Activated CD8-positive, alpha-beta memory T cell treated with anti-CD3 and anti-CD28 coated beads for 4 hours (primary cell): ENCODE measurements at regions not wholly inside any gene's neighbourhood (a gene's known extent, or its start where the extent isn't known, plus 50 kb on each side); places are given as distances from the start of the nearest gene placed in this dataset.
A peak's percentile ranks its signal among the peaks of the same experiment; 100 is the strongest.

Experiments used
- DNase-seq, 2 donors: peaks; one replicate each; pipeline ENCODE4 v3.0.0-alpha.2; 2020; ENCODE audit warnings: low read depth in 2 of 2

DNA sequence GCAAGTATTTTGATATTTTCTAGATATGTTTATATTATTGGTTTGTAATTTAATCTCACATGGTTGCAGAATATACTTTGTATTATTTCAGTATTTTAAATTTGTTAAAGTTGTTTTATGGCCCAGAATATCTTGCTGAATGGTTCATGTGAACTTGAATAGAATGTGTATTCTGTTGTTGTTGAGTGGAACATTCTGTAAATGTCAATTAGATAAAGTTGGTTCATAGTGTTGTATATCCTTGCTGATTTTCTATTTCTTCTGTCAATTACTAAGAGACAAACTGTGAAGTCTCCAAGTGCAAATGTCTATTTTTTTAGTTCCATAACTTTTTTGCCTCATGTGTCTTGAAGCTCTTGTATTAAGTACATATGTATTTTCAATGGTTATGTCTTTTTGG lies 411.7 kb downstream of the NPIPA7 start:
- no peak for DNase-seq

DNA sequence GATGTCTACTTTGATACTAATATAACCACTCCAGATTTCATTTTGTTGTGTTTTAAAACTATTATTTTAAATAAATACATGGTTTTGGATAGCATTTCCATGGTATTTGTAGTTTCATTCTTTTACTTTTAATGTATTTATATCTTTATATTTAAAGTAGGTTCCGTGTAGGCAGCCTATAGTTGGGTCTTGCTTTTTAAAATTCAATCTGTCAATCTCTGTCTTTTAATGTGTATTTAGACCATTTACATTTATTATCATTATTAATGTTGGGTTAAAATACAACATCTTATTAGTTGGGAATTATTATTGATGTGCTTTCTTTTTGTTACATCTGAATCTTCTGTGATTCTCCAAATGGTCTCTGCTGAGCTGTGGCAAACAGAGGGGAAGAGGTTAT lies 412.1 kb downstream of the NPIPA7 start:
- DNase-seq: no peak

DNA sequence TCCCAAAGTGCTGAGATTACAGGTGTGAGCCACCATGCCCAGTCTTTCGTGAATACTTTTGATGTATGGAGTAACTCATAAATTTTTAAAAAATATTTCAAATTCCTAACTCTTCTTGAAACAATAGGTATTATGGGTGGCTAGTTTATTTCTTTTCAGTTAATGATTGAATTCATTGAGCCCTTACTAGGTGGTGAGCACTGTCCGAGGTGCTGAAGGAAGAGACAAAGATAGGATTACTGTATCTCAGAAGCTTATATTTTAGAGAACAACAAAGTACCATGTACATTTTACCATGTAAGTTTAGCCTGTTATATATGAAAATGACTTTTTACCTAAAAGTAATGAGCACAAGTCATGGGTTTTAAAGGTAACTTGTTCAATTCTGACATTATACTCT lies 418.3 kb downstream of the NPIPA7 start:
- DNase-seq: no peak

DNA sequence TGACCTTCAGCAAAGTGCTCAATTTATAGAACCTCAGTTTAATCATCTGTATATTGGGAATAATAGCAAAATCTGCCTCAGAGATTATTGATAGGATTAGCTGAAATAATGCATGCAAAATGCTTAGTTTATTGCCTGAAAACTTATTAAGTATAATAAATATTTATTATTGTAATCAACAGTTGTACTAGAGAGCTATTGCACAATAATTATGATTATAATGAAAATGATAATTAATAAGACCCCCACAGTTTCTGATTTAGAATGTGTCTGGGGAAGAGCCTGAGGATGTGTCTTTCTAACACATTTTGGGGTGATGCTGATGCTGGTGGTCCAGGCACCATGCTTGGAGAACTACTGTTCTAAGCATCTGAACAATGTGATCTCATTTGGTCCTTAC lies 419.6 kb downstream of the NPIPA7 start:
- no peak for DNase-seq

DNA sequence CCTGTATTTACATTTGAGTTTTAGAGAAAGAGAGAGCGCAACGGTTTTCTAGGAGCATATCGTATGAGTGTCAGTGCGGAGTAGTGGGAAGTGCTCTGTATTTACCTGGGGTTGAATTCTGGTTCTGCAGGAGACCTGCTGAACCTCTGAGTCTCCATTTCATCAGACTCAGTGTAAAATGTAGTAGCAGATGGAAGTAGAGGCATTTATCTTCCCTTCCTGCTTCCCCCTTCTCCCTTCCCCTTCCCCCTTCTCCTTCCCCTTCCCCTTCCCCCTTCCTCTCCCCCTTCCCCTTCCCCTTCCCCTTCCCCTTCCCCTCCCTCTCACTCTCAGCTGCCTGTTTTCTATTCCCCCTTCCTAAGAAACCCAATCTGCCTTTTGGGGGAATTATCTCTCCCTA lies 426.9 kb downstream of the NPIPA7 start:
- DNase-seq: no peak

DNA sequence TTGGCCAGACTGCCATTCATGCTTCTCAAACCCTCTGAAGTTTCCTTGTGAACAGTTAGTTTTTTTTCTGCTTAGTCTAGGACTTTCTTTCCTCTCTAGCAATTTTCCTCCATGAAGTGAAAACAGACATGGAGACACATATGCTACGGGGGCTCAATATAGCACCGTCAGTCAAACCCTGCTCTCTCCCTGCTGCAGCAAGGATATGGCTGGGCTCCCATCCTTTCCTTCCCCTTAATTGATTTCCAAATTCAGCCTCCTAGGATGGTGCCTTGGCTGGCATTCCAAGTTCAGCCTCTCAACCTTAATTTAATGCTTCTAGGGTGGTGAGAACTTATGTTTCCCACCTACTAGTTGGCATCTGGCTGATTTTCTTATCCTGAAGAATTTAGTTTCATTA lies 436.7 kb downstream of the NPIPA7 start:
- DNase-seq: no peak

DNA sequence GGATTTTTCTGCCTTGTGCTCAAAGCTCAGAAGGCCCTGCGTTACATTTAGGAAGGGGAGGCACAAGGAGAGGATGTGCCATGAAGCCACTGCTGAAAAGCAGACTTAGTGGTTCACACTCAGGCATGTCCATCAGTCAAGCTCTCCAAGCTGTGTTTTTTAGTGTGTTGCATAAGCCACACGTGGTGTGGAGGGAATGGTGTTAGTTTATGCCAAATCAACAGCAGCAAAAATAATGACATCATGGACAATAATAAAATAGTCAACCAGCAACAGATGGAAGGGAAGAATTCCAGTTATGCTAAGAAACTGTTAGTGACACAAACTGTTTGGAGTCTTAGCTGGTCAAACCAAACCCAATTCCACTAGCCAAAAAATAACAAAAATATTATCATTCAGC lies 438.3 kb downstream of the NPIPA7 start:
- no peak for DNase-seq

DNA sequence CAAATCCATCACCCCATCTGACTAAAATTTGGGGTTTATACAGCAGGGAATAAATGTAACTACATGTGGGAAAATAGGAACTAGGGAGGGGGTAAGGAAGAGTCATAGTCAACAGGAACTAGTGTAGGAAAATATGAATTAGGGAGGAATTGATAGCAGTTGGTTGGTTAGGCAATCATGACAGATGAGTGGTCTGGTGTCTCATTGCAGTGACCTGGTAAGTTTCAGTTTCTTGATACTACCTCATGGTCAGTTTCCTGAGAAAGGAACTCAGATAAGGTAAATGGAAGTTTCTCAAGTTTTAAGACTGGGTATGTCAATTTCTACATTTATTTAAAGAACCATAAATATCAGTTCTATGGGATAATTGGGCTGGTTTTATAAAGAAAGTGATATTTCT lies 442.3 kb downstream of the NPIPA7 start:
- no peak for DNase-seq

DNA sequence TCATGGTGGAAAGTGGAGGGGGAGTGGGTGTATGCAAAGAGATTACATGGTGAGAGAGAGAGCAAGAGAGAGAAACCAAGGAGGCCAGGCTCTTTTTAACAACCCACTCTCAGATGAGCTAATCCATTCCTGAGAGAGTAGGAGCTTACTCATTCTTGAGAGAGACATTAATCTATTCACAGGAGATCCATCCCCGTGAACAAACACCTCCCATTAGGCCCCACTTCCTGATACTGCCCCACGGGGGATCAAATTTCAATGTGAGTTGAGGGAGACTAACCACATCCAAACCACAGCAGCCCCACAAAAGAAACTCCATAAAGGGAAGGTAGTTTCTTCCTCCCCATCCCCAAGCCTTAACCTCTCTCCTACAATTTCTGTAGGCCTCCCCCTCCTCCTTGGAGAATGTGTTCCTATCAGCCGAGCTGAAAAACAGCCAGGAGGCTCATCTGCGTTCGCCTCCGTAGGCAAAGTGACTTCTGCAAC lies 450.0 kb downstream of the NPIPA7 start:
- no peak for DNase-seq

DNA sequence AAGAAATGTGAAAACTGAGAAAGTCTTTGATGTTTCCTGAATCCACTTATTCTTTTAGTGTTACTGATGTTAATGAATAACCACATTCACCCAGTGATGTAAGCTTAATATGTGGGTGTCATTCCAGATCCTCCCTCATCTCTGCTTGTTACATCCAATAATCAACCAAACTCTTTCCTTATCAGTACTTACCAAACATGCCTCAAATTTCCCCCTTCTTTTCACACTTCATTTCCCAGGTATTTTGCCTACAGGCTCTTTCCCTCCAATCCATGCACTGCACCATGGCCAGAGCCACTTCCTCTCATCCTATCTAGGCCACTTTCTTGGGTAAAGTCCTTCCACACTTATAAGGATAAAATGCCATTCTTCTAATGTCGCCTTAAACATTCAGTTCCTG lies 451.5 kb downstream of the NPIPA7 start:
- DNase-seq: no peak

DNA sequence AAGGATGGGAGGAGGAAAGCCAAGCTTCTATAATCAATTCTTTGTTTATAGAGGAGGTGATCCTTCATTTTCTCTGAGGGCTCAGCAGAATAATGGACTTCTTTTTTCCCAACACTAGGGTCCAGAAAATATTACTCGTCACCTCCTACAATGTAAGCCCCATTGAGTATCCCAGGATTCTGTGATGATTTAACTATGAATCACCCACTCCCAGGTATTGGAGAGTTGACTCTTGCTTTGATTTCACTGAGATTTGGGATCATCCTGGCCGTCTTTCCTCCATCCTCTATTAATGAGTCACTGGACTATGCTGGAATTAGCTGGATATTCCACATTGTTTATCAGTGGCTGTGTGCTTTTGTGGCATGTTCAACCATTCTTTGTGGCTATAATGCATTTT lies 452.0 kb downstream of the NPIPA7 start:
- no peak for DNase-seq

DNA sequence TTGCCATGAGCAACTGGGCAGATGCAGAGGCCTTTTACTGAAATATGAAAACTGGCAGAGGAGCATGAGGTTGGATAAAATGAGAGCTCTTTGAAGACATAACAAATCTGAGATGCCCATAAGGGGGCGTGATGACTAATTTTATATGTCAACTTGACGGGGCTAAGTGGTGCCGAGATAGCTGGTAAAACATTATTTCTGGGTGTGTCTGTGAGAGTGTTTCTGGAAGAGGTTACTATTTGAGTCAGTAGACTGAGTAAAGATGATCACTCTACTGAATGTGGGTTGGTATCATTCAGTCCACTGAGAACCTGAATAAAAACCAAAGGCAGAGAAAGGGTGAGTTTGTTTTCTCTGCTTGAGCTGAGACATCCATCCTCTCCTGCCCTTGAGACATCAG lies 454.2 kb downstream of the NPIPA7 start:
- no peak for DNase-seq

DNA sequence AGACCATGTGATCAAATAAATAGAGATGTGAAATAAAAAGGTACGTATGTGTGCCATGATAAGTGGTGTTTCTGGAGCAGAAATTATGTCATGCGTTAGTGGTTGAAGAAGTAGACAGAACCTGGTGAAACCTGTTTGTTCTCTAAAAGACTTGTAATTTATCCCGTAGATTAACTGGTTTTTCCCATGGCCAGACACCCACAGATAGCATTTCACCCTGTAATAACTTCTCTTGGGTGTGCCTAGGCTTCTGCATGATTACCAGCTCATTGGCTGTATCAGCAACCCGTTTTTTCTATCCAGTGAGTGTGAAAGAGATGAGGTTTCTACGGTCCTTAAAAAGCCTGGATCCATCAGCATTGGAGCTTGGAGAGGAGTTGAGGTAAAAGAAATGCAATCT lies 471.3 kb downstream of the NPIPA7 start:
- DNase-seq: no peak

DNA sequence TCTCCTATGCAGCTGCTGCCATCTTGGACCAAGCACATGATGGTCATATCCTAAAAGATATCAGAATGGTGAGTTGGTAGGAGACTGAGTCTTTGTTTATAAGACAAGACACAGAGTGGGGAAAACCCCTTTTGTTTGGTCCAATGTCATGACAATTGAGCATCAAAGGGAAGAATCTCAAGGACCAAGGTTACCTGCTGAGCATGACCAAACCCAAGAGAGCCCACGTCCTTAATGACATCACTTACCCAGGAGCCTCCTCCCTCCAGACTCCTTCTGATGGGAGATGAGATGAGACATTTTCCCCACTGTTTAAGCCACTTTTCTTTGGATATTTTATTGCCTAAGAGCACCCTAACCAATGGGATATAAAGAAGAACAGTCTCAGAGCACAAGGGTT lies 478.1 kb downstream of the NPIPA7 start:
- DNase-seq: no peak

DNA sequence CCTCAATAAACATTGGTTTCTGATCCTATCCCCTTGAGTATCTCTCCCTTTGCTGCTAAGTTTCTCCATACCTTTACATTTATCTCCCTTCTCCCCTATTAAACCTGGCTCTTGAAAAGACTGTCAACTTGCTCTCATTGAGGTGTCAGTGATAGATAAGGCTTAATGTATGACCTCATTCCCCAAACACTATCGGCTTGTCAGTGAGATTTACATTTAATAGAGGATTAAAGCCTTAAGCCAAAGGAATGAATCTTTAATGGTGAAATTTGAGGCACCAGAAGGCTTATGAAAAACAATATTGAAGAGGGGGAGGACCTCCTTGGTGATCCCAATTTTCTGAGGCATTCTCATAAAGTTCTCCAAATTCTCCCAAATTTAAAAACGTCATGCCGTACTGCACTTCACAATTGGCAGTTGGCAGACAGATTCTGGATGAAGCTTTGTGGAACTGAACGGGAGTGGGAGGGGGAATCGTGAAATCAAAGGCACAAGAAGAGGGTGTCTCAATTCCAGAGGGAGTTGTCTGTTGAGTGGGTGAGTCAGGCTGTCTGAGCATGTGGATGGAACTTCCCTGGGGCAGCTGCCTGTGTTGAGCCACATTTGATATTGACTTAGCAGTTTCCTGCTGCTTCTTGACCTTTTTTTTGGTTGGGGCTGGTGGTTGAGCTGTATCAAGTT lies 478.8 kb downstream of the NPIPA7 start:
- DNase-seq: no peak

DNA sequence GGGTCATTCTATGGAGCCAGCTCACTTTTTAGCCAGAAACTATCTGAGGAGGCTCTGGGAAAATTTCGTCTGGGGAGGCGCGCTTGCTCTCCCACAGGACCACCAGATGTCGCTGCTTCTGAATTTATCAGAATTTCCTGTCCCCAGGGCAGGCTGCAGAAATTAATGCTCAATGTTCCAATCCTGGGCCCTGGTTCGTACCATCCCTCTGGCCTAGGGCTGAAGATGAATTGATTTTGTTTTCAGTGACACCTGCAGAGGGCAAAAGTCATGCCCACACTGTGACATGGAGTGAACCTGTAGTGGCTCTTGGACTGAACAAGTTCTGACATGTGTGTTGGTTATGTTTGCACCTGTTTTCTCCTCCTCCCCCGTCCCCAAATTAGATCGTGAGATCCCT lies 482.6 kb downstream of the NPIPA7 start:
- peak; percentile 3 for DNase-seq

DNA sequence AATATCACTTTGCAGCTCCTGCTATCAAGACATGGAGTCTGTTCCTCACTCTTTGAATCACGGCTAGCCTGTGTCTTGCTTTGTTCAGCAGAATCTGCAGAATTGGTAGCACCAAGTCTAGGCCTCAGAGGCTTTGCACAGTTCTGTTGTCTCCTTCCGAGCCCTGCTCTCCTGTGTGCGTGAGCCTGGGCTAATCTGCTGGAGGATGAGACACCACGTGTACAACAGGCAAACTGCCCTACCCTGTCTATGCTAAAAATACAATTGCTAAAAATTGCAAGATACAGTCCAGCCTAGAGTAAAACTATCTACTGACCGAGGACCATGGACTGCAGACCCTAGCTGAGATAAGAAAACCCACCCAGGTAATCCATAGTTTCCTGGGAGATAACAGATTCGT lies 484.7 kb downstream of the NPIPA7 start:
- no peak for DNase-seq

DNA sequence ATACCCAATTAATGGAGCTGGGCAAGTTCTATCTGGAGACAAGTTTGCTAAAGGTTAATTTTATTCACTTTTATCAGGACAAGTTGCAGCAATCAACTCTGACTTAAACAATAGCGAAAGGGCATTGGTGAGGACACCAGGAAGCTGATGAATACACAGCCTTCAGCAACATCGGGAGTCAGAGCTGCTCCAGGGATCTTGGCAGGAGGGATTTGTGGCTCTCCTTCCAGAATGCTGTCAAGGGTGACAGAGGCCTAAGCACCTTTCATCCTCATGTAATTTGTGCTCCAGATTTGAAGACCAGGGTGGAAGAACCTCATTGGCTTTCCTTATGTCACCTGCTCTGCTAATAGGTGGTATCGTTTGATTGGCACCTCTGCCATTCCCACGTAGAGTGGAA lies 485.6 kb downstream of the NPIPA7 start:
- DNase-seq: no peak

DNA sequence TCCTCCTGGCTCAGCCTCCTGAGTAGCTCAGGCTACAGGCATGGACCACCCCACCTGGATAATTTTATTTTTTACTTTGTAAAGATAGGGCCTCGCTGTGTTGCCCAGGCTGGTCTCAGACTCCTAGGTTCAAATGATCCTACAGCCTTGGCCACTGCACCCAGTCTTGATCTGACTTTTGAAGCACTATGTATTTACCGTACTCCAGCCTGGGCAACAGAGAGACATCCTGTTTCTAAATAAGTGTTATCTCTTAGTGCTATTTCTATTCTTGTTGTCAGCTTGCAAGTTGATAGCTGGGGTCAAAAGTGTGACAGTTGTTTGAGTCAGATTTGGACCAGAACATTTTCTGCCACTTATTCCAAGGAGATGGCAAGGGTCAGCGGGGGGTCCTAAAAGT lies 486.4 kb downstream of the NPIPA7 start:
- DNase-seq: no peak

DNA sequence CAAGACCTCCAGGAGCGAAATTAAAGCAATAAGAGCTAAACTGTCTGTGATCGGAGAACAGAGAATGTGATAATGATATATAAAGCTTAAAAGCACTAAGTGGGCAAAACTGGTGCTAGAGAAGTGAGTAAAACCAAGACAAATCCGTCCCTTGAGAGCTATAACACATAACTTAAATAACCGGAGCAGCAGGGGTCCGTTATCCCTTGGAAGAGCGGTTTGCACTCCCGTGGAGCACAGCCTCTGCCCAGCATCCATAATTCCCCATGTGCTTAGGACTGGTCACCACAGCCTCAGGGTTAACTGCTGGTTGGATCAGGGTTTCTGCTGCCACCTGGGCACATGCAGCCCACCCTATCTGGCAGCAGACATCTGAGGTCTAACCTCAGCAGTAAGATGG lies 489.0 kb downstream of the NPIPA7 start:
- DNase-seq: no peak

DNA sequence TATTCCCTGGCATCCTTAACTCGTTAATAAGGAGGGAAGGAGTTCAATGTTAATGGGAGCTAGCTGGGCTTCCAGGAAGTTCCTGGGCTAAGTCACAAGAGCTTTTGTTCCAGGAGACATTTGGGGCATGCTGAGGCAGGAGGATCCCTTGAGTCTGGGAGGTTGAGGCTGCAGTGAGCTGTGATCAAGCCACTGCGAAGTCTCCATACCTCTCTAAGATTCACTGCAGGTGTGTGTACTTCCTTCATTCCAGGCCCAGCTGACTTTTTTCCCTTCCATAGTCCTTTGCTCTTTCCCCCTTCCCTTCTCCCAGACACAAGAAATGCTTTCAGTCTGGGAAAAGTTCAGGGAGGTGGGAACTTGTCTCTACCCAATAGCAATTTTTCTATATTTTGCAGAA lies 489.8 kb downstream of the NPIPA7 start:
- DNase-seq: no peak

DNA sequence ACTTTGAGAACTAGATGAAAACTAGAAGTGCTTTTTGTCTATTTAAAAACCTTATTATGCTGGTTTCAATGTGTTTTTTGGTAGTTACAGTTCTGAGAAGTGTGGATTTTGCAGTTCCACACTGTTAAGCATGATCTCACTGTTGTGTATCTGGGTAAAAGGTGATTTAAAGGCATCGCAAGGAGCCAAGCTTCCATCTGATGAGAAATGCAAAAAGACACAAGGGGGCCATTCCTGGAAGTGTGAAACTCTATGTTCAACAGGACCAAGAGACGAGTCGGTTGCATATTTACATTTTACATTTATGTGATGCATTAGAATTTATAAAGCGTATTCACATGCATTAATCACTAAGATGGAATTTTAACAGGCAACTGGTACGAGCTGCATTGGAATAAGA lies 490.8 kb downstream of the NPIPA7 start:
- DNase-seq: no peak

DNA sequence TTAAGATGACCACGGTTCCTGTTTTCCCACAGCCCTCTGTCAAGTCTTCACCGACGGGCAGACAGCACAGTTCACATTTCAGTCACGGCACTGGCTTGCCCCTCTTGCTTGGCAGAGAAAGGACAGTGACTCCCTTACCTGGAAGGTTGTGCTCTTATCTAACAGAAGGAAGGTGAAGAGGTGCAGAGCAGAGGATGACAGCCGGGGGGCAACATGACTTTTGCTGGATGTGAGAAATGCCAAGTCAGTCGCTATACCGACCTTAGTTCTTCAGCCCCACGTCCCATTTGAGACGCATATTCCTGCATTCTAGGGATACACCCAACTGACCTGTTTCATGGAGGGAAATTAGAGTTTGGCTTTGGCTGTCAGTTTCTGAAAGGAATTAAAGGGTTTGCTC lies 492.3 kb downstream of the NPIPA7 start:
- no peak for DNase-seq

DNA sequence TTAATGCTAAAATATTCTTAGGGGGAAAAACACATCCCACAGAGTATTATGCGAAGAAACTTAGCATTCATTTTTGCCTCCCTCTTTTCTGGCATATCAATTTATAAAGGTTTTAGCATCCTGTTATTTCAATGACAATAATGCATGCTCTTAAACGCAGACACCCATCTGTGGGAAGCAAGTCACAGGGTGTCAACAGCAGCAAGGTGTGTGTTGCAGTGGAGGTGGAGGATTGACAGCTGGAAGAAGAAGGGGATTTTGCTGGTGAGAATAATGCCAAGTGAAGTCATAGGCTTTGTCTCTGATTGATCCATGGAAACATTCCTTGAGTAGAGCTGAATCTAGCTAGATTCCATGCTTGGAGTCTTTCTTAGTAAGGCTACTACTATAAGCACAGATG lies 498.1 kb downstream of the NPIPA7 start:
- no peak for DNase-seq
